ENCODE measurements at regions not wholly inside any gene's neighbourhood (a gene's known extent, or its start where the extent isn't known, plus 50 kb on each side); places are given as distances from the start of the nearest gene placed in this dataset.

GRCh38 chr12:64955746-64956145 lies 131.3 kb downstream of the TBC1D30 start:
- no peak for TF ChIP-seq YBX1 (IDR thresholded peaks at IDR 0.05)
- no peak for TF ChIP-seq JUNB (IDR thresholded peaks at IDR 0.05)
- TF ChIP-seq BCL11A (IDR thresholded peaks at IDR 0.05; ENCODE audit: low read depth, low read length): no peak
- no peak for TF ChIP-seq POLR2AphosphoS5 (IDR thresholded peaks at IDR 0.05; ENCODE audit: low read length)
- TF ChIP-seq POLR2A (IDR thresholded peaks at IDR 0.05; ENCODE audit: low read depth, low read length): no peak
- no peak for TF ChIP-seq POU2F2 (IDR thresholded peaks at IDR 0.05; ENCODE audit: borderline replicate concordance, low read depth, low read length)
- TF ChIP-seq RCOR1 (conservative IDR thresholded peaks at IDR 0.05; ENCODE audit: low read depth, low read length): no peak
